D721Med (cell line): ENCODE measurements at regions not wholly inside any gene's neighbourhood (a gene's known extent, or its start where the extent isn't known, plus 50 kb on each side); places are given as distances from the start of the nearest gene placed in this dataset.
"Not testable (repeated sequence)": the region's sequence is repeated elsewhere in the genome, so short reads cannot be mapped to it uniquely, and the experiment has no call there.

ENCODE experiments used
- DNase-seq: peaks from one replicate; pipeline ENCODE4 v3.0.0; 2011; ENCODE audit warnings: low spot score; ENCODE audit not compliant: insufficient read length
- FAIRE-seq: peaks from 2 replicates; lab custom pipeline; 2011; peaks lifted over from hg19 to GRCh38; lab: Jason Lieb, UNC
- TF ChIP-seq, protein P1 (sequence below): IDR thresholded peaks from 2 replicates; pipeline ENCODE4 v1.5.1; 2012; ENCODE audit warnings: mild to moderate bottlenecking, control low read depth; ENCODE audit not compliant: insufficient read depth; ENCODE audit errors: missing control alignments

DNA sequence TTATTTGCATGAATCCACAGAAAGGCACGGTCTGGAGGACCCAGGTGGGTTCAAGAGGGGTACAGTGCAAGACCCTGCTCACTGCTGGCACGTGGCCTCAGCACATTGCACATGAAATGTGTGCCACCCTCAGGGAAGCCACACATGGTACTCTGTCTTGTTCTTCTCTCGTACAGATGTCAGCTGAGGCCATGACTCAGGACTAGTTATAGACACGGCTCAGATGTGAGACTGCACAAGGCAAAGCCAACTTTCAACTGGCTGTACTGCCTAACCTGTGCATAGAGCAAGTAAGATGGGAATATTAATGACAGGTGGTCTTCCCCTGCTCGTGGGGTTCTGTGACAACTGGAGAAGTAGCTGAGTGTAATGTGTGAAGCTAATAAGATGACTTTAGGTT is 249.4 kb upstream of the CTBP2 start:
- DNase-seq (no peak), FAIRE-seq (no peak)
- TF ChIP-seq, protein P1, sequence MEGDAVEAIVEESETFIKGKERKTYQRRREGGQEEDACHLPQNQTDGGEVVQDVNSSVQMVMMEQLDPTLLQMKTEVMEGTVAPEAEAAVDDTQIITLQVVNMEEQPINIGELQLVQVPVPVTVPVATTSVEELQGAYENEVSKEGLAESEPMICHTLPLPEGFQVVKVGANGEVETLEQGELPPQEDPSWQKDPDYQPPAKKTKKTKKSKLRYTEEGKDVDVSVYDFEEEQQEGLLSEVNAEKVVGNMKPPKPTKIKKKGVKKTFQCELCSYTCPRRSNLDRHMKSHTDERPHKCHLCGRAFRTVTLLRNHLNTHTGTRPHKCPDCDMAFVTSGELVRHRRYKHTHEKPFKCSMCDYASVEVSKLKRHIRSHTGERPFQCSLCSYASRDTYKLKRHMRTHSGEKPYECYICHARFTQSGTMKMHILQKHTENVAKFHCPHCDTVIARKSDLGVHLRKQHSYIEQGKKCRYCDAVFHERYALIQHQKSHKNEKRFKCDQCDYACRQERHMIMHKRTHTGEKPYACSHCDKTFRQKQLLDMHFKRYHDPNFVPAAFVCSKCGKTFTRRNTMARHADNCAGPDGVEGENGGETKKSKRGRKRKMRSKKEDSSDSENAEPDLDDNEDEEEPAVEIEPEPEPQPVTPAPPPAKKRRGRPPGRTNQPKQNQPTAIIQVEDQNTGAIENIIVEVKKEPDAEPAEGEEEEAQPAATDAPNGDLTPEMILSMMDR, result no peak

DNA sequence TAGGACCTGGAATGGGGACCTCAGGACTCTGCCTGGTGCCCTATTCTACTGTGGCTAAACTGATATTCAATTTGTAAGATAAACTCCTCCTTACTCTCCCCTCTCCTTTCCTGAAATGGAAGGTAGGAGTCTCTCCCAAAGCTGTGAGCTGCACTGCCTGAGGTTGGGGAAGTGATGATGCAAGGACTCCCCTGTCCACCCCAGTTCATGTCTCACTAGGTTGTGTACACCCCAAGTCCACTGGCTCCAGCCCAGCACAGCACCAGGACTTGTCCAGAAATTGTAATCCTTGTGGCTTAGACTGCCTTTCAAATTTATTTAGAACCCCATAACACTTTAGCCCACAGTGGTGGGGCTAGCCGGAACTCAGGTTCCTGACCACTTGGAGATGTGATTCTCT is 247.2 kb upstream of the CTBP2 start:
- FAIRE-seq, result no peak
- TF ChIP-seq, protein P1, result no peak
- DNase-seq, result no peak

- TF ChIP-seq, protein P1, result no peak
- FAIRE-seq, result no peak
- DNase-seq, result no peak
Observed at GRCh38 chr10:125407000-125407502, 246.7 kb upstream of the CTBP2 start.

DNA sequence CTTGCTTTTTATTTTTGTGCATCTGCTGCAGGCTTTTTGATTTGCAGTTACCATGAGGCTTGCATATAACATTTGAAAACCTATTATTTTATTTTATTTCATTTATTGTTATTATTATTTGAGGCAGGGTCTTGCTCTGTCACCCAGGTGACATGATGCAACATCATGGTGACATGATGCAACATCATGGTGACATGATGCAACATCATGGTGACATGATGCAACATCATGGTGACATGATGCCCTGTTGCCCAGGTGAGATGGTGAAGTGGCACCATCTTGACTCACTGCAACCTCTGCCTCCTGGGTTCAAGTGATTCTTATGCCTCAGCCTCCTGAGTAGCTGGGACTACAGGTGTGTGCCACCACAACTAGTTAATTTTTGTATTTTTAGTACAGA is 244.5 kb upstream of the CTBP2 start:
- not testable (repeated sequence) for FAIRE-seq, DNase-seq

DNA sequence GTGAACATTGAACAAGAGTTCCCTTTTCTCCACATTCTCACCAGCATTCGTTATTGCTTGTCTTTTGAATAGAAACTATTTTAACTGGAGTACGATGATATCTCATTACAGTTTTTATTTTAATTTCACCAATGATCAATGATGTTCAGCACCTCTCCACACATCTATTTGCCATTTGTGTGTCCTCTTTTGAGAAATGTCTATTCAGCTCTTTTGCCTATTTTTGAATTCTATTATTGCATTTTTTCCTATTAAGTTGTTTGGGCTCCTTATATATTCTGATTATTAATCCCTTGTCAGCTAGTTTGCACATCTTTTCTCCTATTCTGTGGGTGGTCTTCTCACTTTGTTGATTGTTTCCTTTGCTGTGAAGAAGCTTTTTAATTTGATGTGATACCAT is 241.1 kb upstream of the CTBP2 start:
- FAIRE-seq, result no peak
- TF ChIP-seq, protein P1, result no peak
- DNase-seq, result no peak

DNA sequence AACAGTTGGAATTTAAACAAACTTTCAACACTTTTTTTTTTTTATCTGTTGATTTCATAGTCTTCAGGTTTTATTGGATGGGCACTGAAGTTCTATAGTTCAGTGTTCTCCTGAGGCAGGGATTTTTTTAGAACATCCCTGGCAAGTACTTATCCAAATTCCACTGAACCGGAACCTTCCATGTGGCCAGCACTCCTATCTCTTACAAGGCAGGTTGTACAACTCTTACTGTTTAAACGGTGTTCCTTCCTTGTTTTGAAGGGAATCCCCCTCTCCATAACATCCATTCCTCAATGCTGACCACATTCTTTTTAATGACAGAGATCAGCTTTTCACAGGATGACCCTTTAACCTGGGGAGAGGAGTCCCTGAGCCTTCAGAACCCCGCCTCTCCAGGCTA is 238.9 kb upstream of the CTBP2 start:
- no peak for DNase-seq
- TF ChIP-seq, protein P1, result no peak
- FAIRE-seq, result no peak

- TF ChIP-seq, protein P1, result no peak
- FAIRE-seq, result no peak
- DNase-seq, result no peak
Observed at GRCh38 chr10:125398270-125398669, 237.9 kb upstream of the CTBP2 start.

GRCh38 chr10:125397608-125398007 is 237.2 kb upstream of the CTBP2 start:
- DNase-seq (no peak), FAIRE-seq (no peak)
- TF ChIP-seq, protein P1, result no peak
